LNCAP (cell line): ENCODE measurements at regions not wholly inside any gene's neighbourhood (a gene's known extent, or its start where the extent isn't known, plus 50 kb on each side); places are given as distances from the start of the nearest gene placed in this dataset.

Source experiments
- CTCF ChIP-seq: fragments of 450-650 bp; IDR thresholded peaks from 2 replicates; pipeline ENCODE4 v1.5.1; 2017; ENCODE audit warnings: mild to moderate bottlenecking

GRCh38 chr12:30200864-30201263 is 417.1 kb upstream of the TMTC1 start:
- TF ChIP-seq CTCF, result no peak

DNA sequence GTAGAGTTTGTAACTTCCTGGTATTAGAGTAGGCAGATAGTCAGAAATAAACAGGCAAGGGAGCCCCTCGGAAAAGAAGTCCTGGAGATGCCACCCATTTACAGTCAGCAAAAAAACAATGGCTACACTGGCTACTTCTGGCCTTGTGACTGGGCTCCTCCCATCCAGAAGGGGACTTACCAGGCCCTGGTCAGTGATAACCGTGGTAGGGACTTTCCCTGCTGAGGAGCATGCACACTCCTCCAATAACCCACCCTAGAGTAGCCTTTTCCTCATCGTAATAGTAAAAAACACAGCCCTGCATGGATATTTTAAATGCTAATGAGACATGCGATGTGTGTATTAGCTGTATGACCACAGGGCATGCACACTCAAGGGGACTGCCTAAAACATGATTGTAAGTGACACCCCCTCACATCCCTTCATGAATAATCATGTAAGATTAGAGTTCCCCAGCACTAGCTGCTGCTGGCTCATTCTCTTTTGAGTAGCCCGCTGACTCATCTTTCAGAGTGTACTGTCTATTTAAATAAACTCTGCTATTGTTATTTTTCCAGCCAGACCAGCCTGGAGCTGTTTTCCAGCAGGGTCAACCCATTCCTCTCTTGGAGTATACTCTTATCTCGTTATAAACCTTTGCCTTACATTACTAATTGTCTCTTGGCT is 413.8 kb upstream of the TMTC1 start:
- no peak for TF ChIP-seq CTCF

DNA sequence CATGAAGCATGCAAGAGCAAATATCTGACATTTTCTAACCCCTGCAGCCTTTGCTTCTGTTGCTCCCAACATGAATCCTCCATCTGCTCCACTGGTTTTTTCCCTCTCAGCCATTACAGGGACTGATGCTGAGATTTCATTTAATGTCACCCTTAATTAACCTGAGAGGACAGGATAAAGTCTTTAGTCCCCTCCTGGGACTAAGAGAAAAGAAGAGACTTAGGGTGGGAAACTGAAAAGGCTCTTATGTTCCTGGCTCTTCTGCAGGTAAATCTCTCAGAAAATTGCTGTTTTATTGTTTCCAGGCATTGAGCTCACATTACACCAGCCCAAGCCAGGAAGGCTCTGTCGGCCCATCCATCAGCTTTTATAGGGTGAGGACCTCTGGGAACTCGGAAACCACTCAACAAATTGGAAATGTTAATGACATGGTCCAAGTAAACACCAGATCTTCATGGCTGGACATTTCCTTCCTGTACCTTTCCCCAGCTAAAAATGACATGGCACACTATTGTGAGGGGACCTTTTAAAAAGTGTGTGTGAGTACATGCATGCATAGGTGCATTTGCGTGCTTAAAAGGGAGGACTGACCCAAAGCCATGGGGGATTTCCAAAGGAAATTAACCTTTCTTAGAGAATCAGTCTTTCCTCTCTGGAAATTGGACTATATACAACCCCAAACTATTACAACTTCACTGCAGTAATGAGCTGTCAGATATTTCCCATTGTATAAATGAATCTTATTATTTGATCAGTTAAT is 408.1 kb upstream of the TMTC1 start:
- TF ChIP-seq CTCF, result no peak

GRCh38 chr12:30188602-30189326 is 405.0 kb upstream of the TMTC1 start:
- TF ChIP-seq CTCF, result no peak

GRCh38 chr12:30187426-30187825 is 403.7 kb upstream of the TMTC1 start:
- TF ChIP-seq CTCF, result no peak

- no peak for TF ChIP-seq CTCF
Measured at GRCh38 chr12:30181334-30181733, 397.6 kb upstream of the TMTC1 start.

DNA sequence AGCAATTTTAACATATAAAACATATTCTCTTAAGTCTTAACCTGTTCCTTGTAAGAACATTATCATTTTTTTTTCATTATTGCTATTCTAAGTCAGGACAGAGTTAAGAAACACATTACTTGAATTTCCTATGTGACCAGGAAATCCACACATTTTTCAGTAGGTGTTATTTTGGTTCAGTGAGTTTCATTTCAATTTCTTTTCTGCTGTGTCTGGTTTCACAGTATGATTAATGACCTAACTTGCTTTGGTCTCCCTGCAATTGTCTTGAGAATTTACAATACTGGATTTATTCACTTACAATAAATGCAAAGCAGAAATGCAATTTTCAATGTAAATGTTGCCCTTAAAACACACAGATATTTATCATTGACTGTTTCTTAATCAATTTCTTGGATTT is 396.9 kb upstream of the TMTC1 start:
- no peak for TF ChIP-seq CTCF
